ENCODE measurements at regions not wholly inside any gene's neighbourhood (a gene's known extent, or its start where the extent isn't known, plus 50 kb on each side); places are given as distances from the start of the nearest gene placed in this dataset.
"Not testable (repeated sequence)": the region's sequence is repeated elsewhere in the genome, so short reads cannot be mapped to it uniquely, and the experiment has no call there.

GRCh38 chr22:11032115-11032514, 4495.9 kb upstream of the OR11H1 start:
- WGBS: 82% methylated on average over 13 of the region's 13 CpGs
- not testable (repeated sequence) for H3K27ac ChIP-seq (ENCODE audit: low read depth in 1 of 2, low read length in 1 of 2); DNase-seq (ENCODE audit: low read depth in 6 of 9, low spot score in 9 of 9); H3K27me3 ChIP-seq (ENCODE audit: control insufficient read depth in 2 of 2, insufficient read depth in 1 of 2, low read length in 1 of 2); H3K4me3 ChIP-seq (ENCODE audit: low read length in 2 of 2); H3K4me1 ChIP-seq (ENCODE audit: control insufficient read depth in 2 of 2, insufficient read depth in 2 of 2, low read length in 2 of 2); H3K36me3 ChIP-seq (ENCODE audit: control insufficient read depth in 2 of 2, insufficient read depth in 2 of 2, low read length in 1 of 2)
- peaks cover 18 to 71% of the 10 kb centered on the region in 2 donors for H3K9me3 ChIP-seq (ENCODE audit: control insufficient read depth in 2 of 2, insufficient read depth in 1 of 2, low read length in 1 of 2)

- not testable (repeated sequence) for H3K36me3 ChIP-seq (ENCODE audit: control insufficient read depth in 2 of 2, insufficient read depth in 2 of 2, low read length in 1 of 2); H3K27me3 ChIP-seq (ENCODE audit: control insufficient read depth in 2 of 2, insufficient read depth in 1 of 2, low read length in 1 of 2); DNase-seq (ENCODE audit: low read depth in 6 of 9, low spot score in 9 of 9); H3K27ac ChIP-seq (ENCODE audit: low read depth in 1 of 2, low read length in 1 of 2); H3K4me1 ChIP-seq (ENCODE audit: control insufficient read depth in 2 of 2, insufficient read depth in 2 of 2, low read length in 2 of 2); H3K4me3 ChIP-seq (ENCODE audit: low read length in 2 of 2)
- peaks cover 19 to 82% of the 10 kb centered on the region in 2 donors for H3K9me3 ChIP-seq (ENCODE audit: control insufficient read depth in 2 of 2, insufficient read depth in 1 of 2, low read length in 1 of 2)
- WGBS: 63% methylated on average over 6 of the region's 6 CpGs
These were observed 4493.4 kb upstream of the OR11H1 start for GRCh38 chr22:11034660-11034987.

- not testable (repeated sequence) for H3K36me3 ChIP-seq (ENCODE audit: control insufficient read depth in 2 of 2, insufficient read depth in 2 of 2, low read length in 1 of 2); H3K27ac ChIP-seq (ENCODE audit: low read depth in 1 of 2, low read length in 1 of 2); DNase-seq (ENCODE audit: low read depth in 6 of 9, low spot score in 9 of 9); H3K4me1 ChIP-seq (ENCODE audit: control insufficient read depth in 2 of 2, insufficient read depth in 2 of 2, low read length in 2 of 2); H3K4me3 ChIP-seq (ENCODE audit: low read length in 2 of 2); H3K27me3 ChIP-seq (ENCODE audit: control insufficient read depth in 2 of 2, insufficient read depth in 1 of 2, low read length in 1 of 2)
- H3K9me3 ChIP-seq (ENCODE audit: control insufficient read depth in 2 of 2, insufficient read depth in 1 of 2, low read length in 1 of 2): peaks cover 19 to 77% of the 10 kb centered on the region in 2 donors
- 77% methylated on average over 13 of the region's 13 CpGs for WGBS
These were observed 4492.7 kb upstream of the OR11H1 start for GRCh38 chr22:11035031-11035873.

DNA sequence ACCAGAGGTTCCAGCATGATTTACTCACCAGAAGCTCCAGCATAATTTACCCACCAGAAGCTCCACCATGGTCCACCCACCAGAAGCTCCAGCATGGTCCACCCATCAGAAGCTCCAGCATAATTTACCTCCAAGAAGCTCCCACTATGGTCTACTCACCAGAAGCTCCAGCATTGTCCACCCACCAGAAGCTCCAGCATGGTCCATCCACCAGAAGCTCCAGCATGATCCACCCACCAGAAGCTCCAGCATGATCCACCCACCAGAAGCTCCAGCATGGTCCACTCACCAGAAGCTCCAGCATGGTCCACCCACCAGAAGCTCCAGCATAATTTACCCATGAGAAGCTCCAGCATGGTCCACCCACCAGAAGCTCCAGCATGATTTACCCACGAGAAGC, 4490.7 kb upstream of the OR11H1 start:
- DNase-seq (ENCODE audit: low read depth in 6 of 9, low spot score in 9 of 9); H3K4me3 ChIP-seq (ENCODE audit: low read length in 2 of 2); H3K27ac ChIP-seq (ENCODE audit: low read depth in 1 of 2, low read length in 1 of 2); H3K4me1 ChIP-seq (ENCODE audit: control insufficient read depth in 2 of 2, insufficient read depth in 2 of 2, low read length in 2 of 2); H3K36me3 ChIP-seq (ENCODE audit: control insufficient read depth in 2 of 2, insufficient read depth in 2 of 2, low read length in 1 of 2); H3K27me3 ChIP-seq (ENCODE audit: control insufficient read depth in 2 of 2, insufficient read depth in 1 of 2, low read length in 1 of 2): not testable (repeated sequence)
- H3K9me3 ChIP-seq (ENCODE audit: control insufficient read depth in 2 of 2, insufficient read depth in 1 of 2, low read length in 1 of 2): peaks cover 13 to 65% of the 10 kb centered on the region in 2 donors
- WGBS: 77% methylated on average over 1 of the region's 1 CpG

DNA sequence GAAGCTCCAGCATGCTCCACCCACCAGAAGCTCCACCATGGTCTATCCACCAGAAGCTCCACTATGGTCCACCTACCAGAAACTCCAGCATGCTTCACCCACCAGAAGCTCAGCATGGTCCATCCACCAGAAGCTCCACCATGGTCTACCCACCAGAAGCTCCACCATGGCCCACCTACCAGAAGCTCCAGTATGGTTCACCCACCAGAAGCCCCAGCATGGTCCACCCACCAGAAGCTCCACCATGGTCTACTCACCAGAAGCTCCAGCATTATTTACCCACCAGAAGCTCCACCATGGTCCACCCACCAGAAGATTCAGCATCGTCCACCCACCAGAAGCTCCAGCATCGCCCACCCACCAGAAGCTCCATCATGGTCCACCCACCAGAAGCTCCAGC, 4490.2 kb upstream of the OR11H1 start:
- not testable (repeated sequence) for H3K36me3 ChIP-seq (ENCODE audit: control insufficient read depth in 2 of 2, insufficient read depth in 2 of 2, low read length in 1 of 2); H3K4me1 ChIP-seq (ENCODE audit: control insufficient read depth in 2 of 2, insufficient read depth in 2 of 2, low read length in 2 of 2); DNase-seq (ENCODE audit: low read depth in 6 of 9, low spot score in 9 of 9); H3K4me3 ChIP-seq (ENCODE audit: low read length in 2 of 2); H3K27me3 ChIP-seq (ENCODE audit: control insufficient read depth in 2 of 2, insufficient read depth in 1 of 2, low read length in 1 of 2); H3K27ac ChIP-seq (ENCODE audit: low read depth in 1 of 2, low read length in 1 of 2)
- WGBS: 74% methylated on average over 2 of the region's 2 CpGs
- H3K9me3 ChIP-seq (ENCODE audit: control insufficient read depth in 2 of 2, insufficient read depth in 1 of 2, low read length in 1 of 2): peaks cover 13 to 60% of the 10 kb centered on the region in 2 donors

GRCh38 chr22:11038786-11039185, 4489.2 kb upstream of the OR11H1 start:
- not testable (repeated sequence) for DNase-seq (ENCODE audit: low read depth in 6 of 9, low spot score in 9 of 9)
- H3K9me3 ChIP-seq (ENCODE audit: control insufficient read depth in 2 of 2, insufficient read depth in 1 of 2, low read length in 1 of 2): peaks cover 13 to 51% of the 10 kb centered on the region in 2 donors

DNA sequence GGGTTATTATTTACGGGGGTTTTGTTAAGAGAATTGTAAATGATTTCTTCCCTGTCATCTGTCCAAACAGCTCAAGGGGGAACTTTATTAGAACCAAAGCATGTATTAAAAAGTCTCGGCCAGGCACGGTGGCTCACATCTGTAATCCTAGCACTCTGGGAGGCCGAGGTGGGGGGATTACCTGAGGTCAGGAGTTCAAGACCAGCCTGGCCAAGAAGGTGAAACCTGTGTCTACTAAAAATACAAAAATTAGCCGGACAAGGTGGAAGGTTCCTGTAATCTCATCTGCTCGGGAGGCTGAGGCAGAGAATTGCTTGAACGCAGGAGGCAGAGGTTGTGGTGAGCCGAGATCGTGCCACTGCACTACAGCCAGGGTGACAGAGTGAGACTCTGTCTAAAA, 4486.6 kb upstream of the OR11H1 start:
- H3K27ac ChIP-seq (ENCODE audit: low read depth in 1 of 2, low read length in 1 of 2); H3K36me3 ChIP-seq (ENCODE audit: control insufficient read depth in 2 of 2, insufficient read depth in 2 of 2, low read length in 1 of 2); H3K4me3 ChIP-seq (ENCODE audit: low read length in 2 of 2); DNase-seq (ENCODE audit: low read depth in 6 of 9, low spot score in 9 of 9); H3K4me1 ChIP-seq (ENCODE audit: control insufficient read depth in 2 of 2, insufficient read depth in 2 of 2, low read length in 2 of 2); H3K27me3 ChIP-seq (ENCODE audit: control insufficient read depth in 2 of 2, insufficient read depth in 1 of 2, low read length in 1 of 2): not testable (repeated sequence)
- WGBS: 76% methylated on average over 9 of the region's 9 CpGs
- H3K9me3 ChIP-seq (ENCODE audit: control insufficient read depth in 2 of 2, insufficient read depth in 1 of 2, low read length in 1 of 2): peaks cover 11 to 28% of the 10 kb centered on the region in 2 donors

More at GRCh38 chr22:11038786-11039185, 4489.2 kb upstream of the OR11H1 start:
- not testable (repeated sequence) for H3K27ac ChIP-seq (ENCODE audit: low read depth in 1 of 2, low read length in 1 of 2); H3K27me3 ChIP-seq (ENCODE audit: control insufficient read depth in 2 of 2, insufficient read depth in 1 of 2, low read length in 1 of 2); H3K36me3 ChIP-seq (ENCODE audit: control insufficient read depth in 2 of 2, insufficient read depth in 2 of 2, low read length in 1 of 2); H3K4me3 ChIP-seq (ENCODE audit: low read length in 2 of 2); H3K4me1 ChIP-seq (ENCODE audit: control insufficient read depth in 2 of 2, insufficient read depth in 2 of 2, low read length in 2 of 2)
- 73% methylated on average over 7 of the region's 7 CpGs for WGBS

- no peak for DNase-seq (ENCODE audit: low read depth in 6 of 9, low spot score in 9 of 9)
- Histone ChIP-seq H3K27me3 (ENCODE audit: control insufficient read depth in 2 of 2, insufficient read depth in 1 of 2, low read length in 1 of 2) (no peaks in the 10 kb centered on the region), H3K27ac (ENCODE audit: low read depth in 1 of 2, low read length in 1 of 2) (no peak overlapping the region), H3K4me3 (ENCODE audit: low read length in 2 of 2) (no peak overlapping the region), H3K4me1 (ENCODE audit: control insufficient read depth in 2 of 2, insufficient read depth in 2 of 2, low read length in 2 of 2) (no peaks in the 10 kb centered on the region), H3K36me3 (ENCODE audit: control insufficient read depth in 2 of 2, insufficient read depth in 2 of 2, low read length in 1 of 2) (no peaks in the 10 kb centered on the region), H3K9me3 (ENCODE audit: control insufficient read depth in 2 of 2, insufficient read depth in 1 of 2, low read length in 1 of 2) (peaks cover 7 to 22% of the 10 kb centered on the region in 2 donors)
- WGBS: 55% methylated on average over 6 of the region's 6 CpGs
These were observed 4485.9 kb upstream of the OR11H1 start for GRCh38 chr22:11042116-11042515.

- not testable (repeated sequence) for H3K4me1 ChIP-seq (ENCODE audit: control insufficient read depth in 2 of 2, insufficient read depth in 2 of 2, low read length in 2 of 2); H3K27ac ChIP-seq (ENCODE audit: low read depth in 1 of 2, low read length in 1 of 2); H3K36me3 ChIP-seq (ENCODE audit: control insufficient read depth in 2 of 2, insufficient read depth in 2 of 2, low read length in 1 of 2); H3K4me3 ChIP-seq (ENCODE audit: low read length in 2 of 2); H3K27me3 ChIP-seq (ENCODE audit: control insufficient read depth in 2 of 2, insufficient read depth in 1 of 2, low read length in 1 of 2); DNase-seq (ENCODE audit: low read depth in 6 of 9, low spot score in 9 of 9)
- peaks cover 4 to 12% of the 10 kb centered on the region in 2 donors for H3K9me3 ChIP-seq (ENCODE audit: control insufficient read depth in 2 of 2, insufficient read depth in 1 of 2, low read length in 1 of 2)
These were observed 4484.7 kb upstream of the OR11H1 start for GRCh38 chr22:11043289-11043688.
